Kasumi-1 (cell line): ENCODE measurements at regions not wholly inside any gene's neighbourhood (a gene's known extent, or its start where the extent isn't known, plus 50 kb on each side); places are given as distances from the start of the nearest gene placed in this dataset.

Experiments
- DNase-seq, 2 experiments: peaks; one replicate each; lab custom pipeline; 2025; lab: John Stamatoyannopoulos, UW

- no peak for DNase-seq
Observed at GRCh38 chr2:138440759-138441158, 60.8 kb upstream of the SPOPL start.

DNA sequence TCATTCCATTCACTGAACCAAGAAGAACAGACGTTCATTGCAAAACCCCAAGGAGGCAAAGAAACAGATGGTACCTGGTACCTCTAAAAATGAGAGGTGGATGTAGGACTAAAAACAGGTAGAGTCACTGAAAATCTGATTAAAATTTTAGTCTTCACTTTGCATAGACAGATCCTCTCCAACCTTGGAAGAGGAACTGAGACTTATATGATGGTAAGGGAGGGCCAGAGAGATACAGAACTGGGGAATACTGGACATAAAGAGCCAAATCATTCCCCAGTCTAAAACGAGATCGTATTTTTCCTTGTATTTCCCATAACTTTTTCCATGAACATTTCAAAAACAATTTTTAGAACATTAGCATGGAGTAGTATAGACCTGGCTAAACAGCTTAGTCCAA is 59.7 kb upstream of the SPOPL start:
- no peak for DNase-seq

- DNase-seq, result no peak
Observed at GRCh38 chr2:138444411-138444810, 57.2 kb upstream of the SPOPL start.

- no peak for DNase-seq
Observed at GRCh38 chr2:138445227-138445626, 56.3 kb upstream of the SPOPL start.

DNA sequence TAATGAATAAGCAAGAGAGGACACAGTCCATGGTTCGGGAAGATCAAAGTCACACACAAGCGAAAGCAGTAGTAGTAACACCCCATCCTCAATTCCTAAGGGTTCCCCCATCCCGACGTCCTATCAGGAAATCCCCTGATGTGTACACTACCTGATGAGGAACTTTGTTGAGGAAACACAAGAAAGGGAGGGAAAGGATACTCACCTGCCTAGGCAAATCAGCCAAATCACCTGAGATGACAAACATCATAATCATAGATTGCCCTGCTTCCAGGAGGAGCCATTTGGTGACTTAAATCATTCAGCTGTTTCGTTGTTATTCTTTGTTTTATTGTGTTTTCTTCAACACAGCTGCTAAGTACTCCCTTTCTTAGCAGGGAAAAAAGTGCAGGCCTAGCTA is 55.5 kb upstream of the SPOPL start:
- DNase-seq, result no peak

- DNase-seq, result no peak
Observed at GRCh38 chr2:138447889-138448570, 53.5 kb upstream of the SPOPL start.
